HEK293T (cell line): ENCODE measurements at regions not wholly inside any gene's neighbourhood (a gene's known extent, or its start where the extent isn't known, plus 50 kb on each side); places are given as distances from the start of the nearest gene placed in this dataset.

Source experiments
- ARNT ChIP-seq: fragments of 450-650 bp; IDR thresholded peaks from 2 replicates; pipeline ENCODE4 v1.6.1; 2017; ENCODE audit warnings: mild to moderate bottlenecking
- BHLHE40 ChIP-seq: fragments of 450-650 bp; IDR thresholded peaks from 2 replicates; pipeline ENCODE4 v1.6.1; 2016; ENCODE audit warnings: mild to moderate bottlenecking, moderate library complexity, borderline replicate concordance
- ELF4 ChIP-seq: fragments of 450-650 bp; IDR thresholded peaks from 2 replicates; pipeline ENCODE4 v1.6.1; 2017; ENCODE audit warnings: antibody characterized with exemption
- FOXA1 ChIP-seq: fragments of 450-650 bp; IDR thresholded peaks from 2 replicates; pipeline ENCODE4 v1.6.1; 2016; ENCODE audit warnings: mild to moderate bottlenecking
- FOXK2 ChIP-seq: fragments of 450-650 bp; IDR thresholded peaks from 2 replicates; pipeline ENCODE4 v1.6.1; 2016; ENCODE audit warnings: mild to moderate bottlenecking
- FOXM1 ChIP-seq: fragments of 450-650 bp; IDR thresholded peaks from 2 replicates; pipeline ENCODE4 v1.6.1; 2017; ENCODE audit warnings: mild to moderate bottlenecking, borderline replicate concordance
- HDGF ChIP-seq: fragments of 450-650 bp; IDR thresholded peaks from 2 replicates; pipeline ENCODE4 v1.6.1; 2017; ENCODE audit warnings: antibody characterized with exemption, borderline replicate concordance
- LEF1 ChIP-seq: fragments of 450-650 bp; IDR thresholded peaks from 2 replicates; pipeline ENCODE4 v1.6.1; 2017; ENCODE audit warnings: mild to moderate bottlenecking, borderline replicate concordance
- SP1 ChIP-seq: fragments of 450-650 bp; IDR thresholded peaks from 2 replicates; pipeline ENCODE4 v1.6.1; 2017
- SUZ12 ChIP-seq: fragments of 450-650 bp; IDR thresholded peaks from 2 replicates; pipeline ENCODE4 v1.6.1; 2016; ENCODE audit warnings: mild to moderate bottlenecking
- TARDBP ChIP-seq: fragments of 450-650 bp; IDR thresholded peaks from 2 replicates; pipeline ENCODE4 v1.6.1; 2016
- ZNF384 ChIP-seq: fragments of 450-650 bp; IDR thresholded peaks from 2 replicates; pipeline ENCODE4 v1.6.1; 2016

- no peak for TF ChIP-seq FOXK2
- TF ChIP-seq SUZ12: no peak
- TF ChIP-seq LEF1: no peak
- no peak for TF ChIP-seq ZNF384
- TF ChIP-seq BHLHE40: no peak
- no peak for TF ChIP-seq ELF4
- no peak for TF ChIP-seq ARNT
- no peak for TF ChIP-seq TARDBP
- no peak for TF ChIP-seq HDGF
- no peak for TF ChIP-seq FOXM1
- no peak for TF ChIP-seq FOXA1
- TF ChIP-seq SP1: no peak
Measured at GRCh38 chr20:50417023-50417329, 93.2 kb upstream of the PTPN1 start.
